Fibroblast of lung (primary cell): ENCODE measurements at regions not wholly inside any gene's neighbourhood (a gene's known extent, or its start where the extent isn't known, plus 50 kb on each side); places are given as distances from the start of the nearest gene placed in this dataset.
A peak's percentile ranks its signal among the peaks of the same experiment; 100 is the strongest.

Source experiments
- DNase-seq, 2 donors: peaks; one replicate each; pipeline versions ENCODE4 v3.0.0 to v3.0.0-alpha.2; 2010; ENCODE audit warnings: low read depth in 2 of 2
- H2AFZ ChIP-seq: 2 replicates; pipeline ENCODE4 v1.5.1; 2012; ENCODE audit warnings: low read length, control low read depth, inconsistent platforms
- H3K27ac ChIP-seq: 2 replicates; pipeline ENCODE4 v1.5.1; 2011; ENCODE audit warnings: low read length, control low read depth; ENCODE audit not compliant: insufficient read depth
- H3K27me3 ChIP-seq: 2 replicates; pipeline ENCODE4 v1.5.1; 2011; ENCODE audit warnings: mild to moderate bottlenecking, low read length; ENCODE audit not compliant: control insufficient read depth, insufficient read depth
- H3K36me3 ChIP-seq: 2 replicates; pipeline ENCODE4 v1.5.1; 2011; ENCODE audit warnings: low read length; ENCODE audit not compliant: control insufficient read depth, insufficient read depth
- H3K4me1 ChIP-seq: 2 replicates; pipeline ENCODE4 v1.5.1; 2011; ENCODE audit warnings: low read length; ENCODE audit not compliant: control insufficient read depth, insufficient read depth; ENCODE audit errors: extremely low read depth
- H3K4me2 ChIP-seq: 2 replicates; pipeline ENCODE4 v1.5.1; 2011; ENCODE audit warnings: low read length, control low read depth; ENCODE audit not compliant: insufficient read depth; ENCODE audit errors: extremely low read depth
- H3K4me3 ChIP-seq, 4 experiments: fragments of 200-600 bp in 1 of 4; sonication (generic) in 1 of 4; replicated peaks in 1 of 4; 2 replicates each; pipeline ENCODE4 v1.5.1; 2011 to 2016; ENCODE audit warnings: low read length in 4 of 4, low read depth in 3 of 4, mild to moderate bottlenecking in 3 of 4, control low read depth in 2 of 4, inconsistent platforms in 1 of 4, mixed read lengths in 1 of 4; ENCODE audit not compliant: insufficient read depth in 1 of 4; ENCODE audit errors: control extremely low read depth in 1 of 4
- H3K79me2 ChIP-seq: 2 replicates; pipeline ENCODE4 v1.5.1; 2012; ENCODE audit warnings: mild to moderate bottlenecking, low read length, inconsistent platforms; ENCODE audit not compliant: control insufficient read depth, insufficient read depth
- H3K9ac ChIP-seq: 2 replicates; pipeline ENCODE4 v1.5.1; 2011; ENCODE audit warnings: mild to moderate bottlenecking, low read length, control low read depth; ENCODE audit not compliant: insufficient read depth
- H3K9me3 ChIP-seq: 2 replicates; pipeline ENCODE4 v1.5.1; 2012; ENCODE audit warnings: low read depth, low read length; ENCODE audit not compliant: control insufficient read depth, insufficient read depth
- H4K20me1 ChIP-seq: 2 replicates; pipeline ENCODE4 v1.5.1; 2011; ENCODE audit warnings: low read length; ENCODE audit not compliant: control insufficient read depth, insufficient read depth; ENCODE audit errors: extremely low read depth
- EZH2 ChIP-seq: IDR thresholded peaks from 2 replicates; pipeline ENCODE4 v1.5.1; 2012; ENCODE audit warnings: low read length, control low read depth, mild to moderate bottlenecking; ENCODE audit errors: missing control alignments
- TF ChIP-seq, protein P1 (sequence below), 2 donors: IDR thresholded peaks in 1 of 2; conservative IDR thresholded peaks in 1 of 2; 1 replicate in 1 of 2; 2 replicates in 1 of 2; pipeline ENCODE4 v1.5.1; 2011 to 2012; ENCODE audit warnings: low read length in 2 of 2, control low read depth in 1 of 2, inconsistent platforms in 1 of 2, low read depth in 1 of 2, mild to moderate bottlenecking in 1 of 2

DNA sequence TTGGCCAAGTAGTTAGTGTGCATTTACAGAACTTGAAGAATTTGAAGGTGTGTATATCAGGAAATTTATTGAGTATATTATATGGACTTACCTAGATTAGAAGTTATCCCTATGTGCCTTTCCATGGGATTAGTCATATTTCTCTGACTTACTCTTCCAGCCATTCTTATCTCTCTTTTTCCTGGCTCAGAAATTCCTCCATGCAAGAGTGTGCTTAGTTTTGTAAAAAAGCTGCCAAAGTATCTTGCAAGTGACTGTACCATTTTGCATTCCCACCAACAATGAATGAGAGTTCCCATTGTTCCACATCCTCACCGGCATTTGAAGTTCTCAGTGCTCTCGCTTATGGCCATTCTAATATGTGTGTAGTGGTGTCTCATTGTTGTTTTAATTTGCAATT, 82.2 kb upstream of the GUCA2B start:
- no peak for TF ChIP-seq EZH2
- TF ChIP-seq, protein P1, sequence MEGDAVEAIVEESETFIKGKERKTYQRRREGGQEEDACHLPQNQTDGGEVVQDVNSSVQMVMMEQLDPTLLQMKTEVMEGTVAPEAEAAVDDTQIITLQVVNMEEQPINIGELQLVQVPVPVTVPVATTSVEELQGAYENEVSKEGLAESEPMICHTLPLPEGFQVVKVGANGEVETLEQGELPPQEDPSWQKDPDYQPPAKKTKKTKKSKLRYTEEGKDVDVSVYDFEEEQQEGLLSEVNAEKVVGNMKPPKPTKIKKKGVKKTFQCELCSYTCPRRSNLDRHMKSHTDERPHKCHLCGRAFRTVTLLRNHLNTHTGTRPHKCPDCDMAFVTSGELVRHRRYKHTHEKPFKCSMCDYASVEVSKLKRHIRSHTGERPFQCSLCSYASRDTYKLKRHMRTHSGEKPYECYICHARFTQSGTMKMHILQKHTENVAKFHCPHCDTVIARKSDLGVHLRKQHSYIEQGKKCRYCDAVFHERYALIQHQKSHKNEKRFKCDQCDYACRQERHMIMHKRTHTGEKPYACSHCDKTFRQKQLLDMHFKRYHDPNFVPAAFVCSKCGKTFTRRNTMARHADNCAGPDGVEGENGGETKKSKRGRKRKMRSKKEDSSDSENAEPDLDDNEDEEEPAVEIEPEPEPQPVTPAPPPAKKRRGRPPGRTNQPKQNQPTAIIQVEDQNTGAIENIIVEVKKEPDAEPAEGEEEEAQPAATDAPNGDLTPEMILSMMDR (conservative IDR thresholded peaks at IDR 0.05 in 1 of 2, IDR thresholded peaks at IDR 0.05 in 1 of 2; ENCODE audit: low read depth in 1 of 2, low read length in 2 of 2), result no peak
- Histone ChIP-seq H3K27me3 (no peaks in the 10 kb centered on the region), H3K9ac (no peak overlapping the region), H3K4me1 (no peaks in the 10 kb centered on the region), H2AFZ (no peak overlapping the region), H3K4me2 (no peak overlapping the region), H3K9me3 (no peaks in the 10 kb centered on the region), H3K79me2 (no peaks in the 10 kb centered on the region), H4K20me1 (no peaks in the 10 kb centered on the region), H3K4me3 (no peak overlapping the region), H3K36me3 (no peaks in the 10 kb centered on the region), H3K27ac (no peak overlapping the region)
- peak in 1 of 2 donors; percentile 25 for DNase-seq

DNA sequence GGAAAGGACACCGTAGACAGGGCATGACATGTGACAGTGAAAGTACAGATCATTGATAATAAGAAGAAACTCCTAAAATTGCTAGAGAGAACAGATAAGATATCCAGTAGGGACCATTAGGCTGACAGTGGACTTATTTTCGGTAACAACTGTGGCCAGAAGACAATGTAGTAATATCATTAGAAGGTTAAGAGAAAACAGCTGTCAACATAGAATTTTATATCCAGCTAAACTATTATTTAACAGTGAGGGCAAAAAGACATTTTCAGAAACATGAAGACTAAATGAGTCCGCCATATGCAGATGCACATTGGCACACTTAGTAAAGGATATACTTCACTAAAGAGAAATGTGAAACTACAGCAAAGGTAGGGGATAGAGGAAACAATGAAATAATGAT, 95.4 kb upstream of the GUCA2B start:
- Histone ChIP-seq H3K9me3 (no peaks in the 10 kb centered on the region), H4K20me1 (no peaks in the 10 kb centered on the region), H2AFZ (no peak overlapping the region), H3K4me3 (no peak overlapping the region), H3K9ac (no peak overlapping the region), H3K4me2 (no peak overlapping the region), H3K36me3 (no peaks in the 10 kb centered on the region), H3K27ac (no peak overlapping the region), H3K4me1 (no peaks in the 10 kb centered on the region), H3K79me2 (no peaks in the 10 kb centered on the region), H3K27me3 (no peaks in the 10 kb centered on the region)
- TF ChIP-seq EZH2, result no peak
- TF ChIP-seq, protein P1 (conservative IDR thresholded peaks at IDR 0.05 in 1 of 2, IDR thresholded peaks at IDR 0.05 in 1 of 2; ENCODE audit: low read depth in 1 of 2, low read length in 2 of 2), result no peak
- no peak for DNase-seq

DNA sequence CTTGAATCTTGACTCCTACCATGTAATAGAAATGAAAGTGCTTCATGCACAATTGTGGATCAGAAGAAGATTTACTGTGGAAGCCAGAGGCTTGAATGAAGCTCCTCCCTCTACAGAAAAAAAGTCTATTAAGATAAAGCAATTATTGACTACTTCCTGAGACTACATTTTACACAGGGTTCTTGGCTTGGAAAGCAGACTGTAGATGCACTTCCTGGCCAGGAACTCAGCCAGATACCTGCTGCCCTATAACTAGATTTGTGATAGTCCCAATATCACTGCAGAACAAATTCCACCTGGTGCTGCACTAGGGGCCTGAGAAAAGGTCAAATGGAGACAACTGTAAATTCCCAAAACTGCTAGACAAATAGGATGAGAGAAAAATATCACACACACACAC, 96.8 kb upstream of the GUCA2B start:
- H3K79me2 ChIP-seq, result no peaks in the 10 kb centered on the region

More for the DNA sequence above, 96.8 kb upstream of the GUCA2B start:
- DNase-seq, result no peak
- H3K27me3 ChIP-seq, result no peaks in the 10 kb centered on the region
- H3K36me3 ChIP-seq, result no peaks in the 10 kb centered on the region
- H3K4me3 ChIP-seq, result no peak overlapping the region
- H2AFZ ChIP-seq, result no peak overlapping the region
- H4K20me1 ChIP-seq, result no peaks in the 10 kb centered on the region
- H3K4me1 ChIP-seq, result no peaks in the 10 kb centered on the region
- no peak overlapping the region for H3K27ac ChIP-seq
- no peak overlapping the region for H3K4me2 ChIP-seq
- no peak overlapping the region for H3K9ac ChIP-seq
- H3K9me3 ChIP-seq, result no peaks in the 10 kb centered on the region
- no peak for TF ChIP-seq EZH2
- TF ChIP-seq, protein P1 (conservative IDR thresholded peaks at IDR 0.05 in 1 of 2, IDR thresholded peaks at IDR 0.05 in 1 of 2; ENCODE audit: low read depth in 1 of 2, low read length in 2 of 2), result no peak
